ENCODE measurements at regions not wholly inside any gene's neighbourhood (a gene's known extent, or its start where the extent isn't known, plus 50 kb on each side); places are given as distances from the start of the nearest gene placed in this dataset.

DNA sequence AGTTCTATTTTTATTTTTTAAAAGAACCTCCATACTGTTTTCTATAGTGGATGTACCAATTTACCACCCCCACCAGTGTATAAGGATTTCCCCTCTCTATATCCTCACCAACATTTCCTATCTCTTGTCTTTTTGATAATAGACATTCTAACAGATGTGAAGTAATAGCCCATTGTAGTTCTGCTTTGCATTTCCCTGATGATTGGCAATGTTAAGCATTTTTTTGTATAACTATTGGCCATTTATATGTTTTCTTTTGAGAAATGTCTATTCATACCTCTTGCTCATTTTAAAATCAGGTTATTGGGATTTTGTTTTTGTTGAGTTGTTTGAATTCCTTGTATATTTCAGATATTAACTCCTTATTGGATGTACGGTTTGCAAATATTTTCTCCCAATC lies 251.1 kb upstream of the HTR2C start:
- no peak for DNase-seq

DNA sequence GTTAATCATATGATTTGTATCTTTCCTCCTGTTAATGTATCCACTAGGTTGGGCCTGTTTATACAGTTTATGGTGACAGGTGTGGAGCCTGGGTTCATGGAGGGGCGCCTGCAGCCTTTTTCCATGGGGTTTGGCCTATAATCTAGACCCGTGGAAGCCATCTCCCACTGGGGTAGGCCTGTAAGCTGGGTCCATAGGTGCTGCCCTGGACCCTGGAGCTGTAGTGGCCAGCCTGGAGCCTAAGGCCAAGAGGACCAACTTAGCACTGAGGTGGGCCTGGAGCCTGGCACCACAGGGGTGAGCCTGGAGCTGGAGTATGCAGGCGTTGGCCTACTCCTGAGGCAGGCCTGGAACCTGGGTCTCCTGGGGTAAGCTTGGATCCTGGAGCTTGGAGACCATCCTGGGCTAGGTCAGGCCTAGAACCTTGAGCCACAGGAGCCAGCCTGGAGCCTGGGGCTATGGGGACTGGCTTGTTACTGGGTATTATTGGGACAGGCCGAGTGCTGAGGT lies 249.4 kb upstream of the HTR2C start:
- no peak for DNase-seq

- DNase-seq: no peak
These were observed 245.0 kb upstream of the HTR2C start for GRCh38 chrX:114338870-114339269.

DNA sequence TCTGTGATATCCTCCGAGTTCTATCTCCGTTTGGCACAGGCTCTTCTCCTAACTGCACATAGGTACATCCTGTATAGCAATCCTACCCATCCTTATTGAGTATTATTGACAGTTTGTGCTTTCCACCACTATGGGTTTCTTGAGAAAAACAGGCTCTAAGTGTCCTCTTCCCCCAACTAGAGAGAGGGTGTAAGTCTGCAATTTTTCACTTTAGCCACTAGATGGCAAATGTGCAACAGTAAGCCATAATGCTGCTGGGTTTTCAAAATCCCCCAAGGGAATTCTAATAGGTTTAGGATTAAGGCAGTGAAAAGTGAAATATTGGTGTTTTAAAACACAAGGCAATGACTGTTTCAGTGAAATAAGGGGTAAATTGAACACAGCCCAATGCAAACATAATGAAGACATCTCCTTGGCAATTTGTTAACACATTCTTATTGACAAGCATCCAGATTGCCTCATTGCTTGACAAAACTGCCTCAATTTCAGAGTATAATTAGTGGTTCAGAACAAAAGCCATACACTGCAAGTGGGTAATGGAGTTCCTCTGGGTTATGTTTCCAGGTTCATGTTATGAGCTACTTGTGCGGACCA lies 239.0 kb upstream of the HTR2C start:
- peak; percentile 25 for DNase-seq

DNA sequence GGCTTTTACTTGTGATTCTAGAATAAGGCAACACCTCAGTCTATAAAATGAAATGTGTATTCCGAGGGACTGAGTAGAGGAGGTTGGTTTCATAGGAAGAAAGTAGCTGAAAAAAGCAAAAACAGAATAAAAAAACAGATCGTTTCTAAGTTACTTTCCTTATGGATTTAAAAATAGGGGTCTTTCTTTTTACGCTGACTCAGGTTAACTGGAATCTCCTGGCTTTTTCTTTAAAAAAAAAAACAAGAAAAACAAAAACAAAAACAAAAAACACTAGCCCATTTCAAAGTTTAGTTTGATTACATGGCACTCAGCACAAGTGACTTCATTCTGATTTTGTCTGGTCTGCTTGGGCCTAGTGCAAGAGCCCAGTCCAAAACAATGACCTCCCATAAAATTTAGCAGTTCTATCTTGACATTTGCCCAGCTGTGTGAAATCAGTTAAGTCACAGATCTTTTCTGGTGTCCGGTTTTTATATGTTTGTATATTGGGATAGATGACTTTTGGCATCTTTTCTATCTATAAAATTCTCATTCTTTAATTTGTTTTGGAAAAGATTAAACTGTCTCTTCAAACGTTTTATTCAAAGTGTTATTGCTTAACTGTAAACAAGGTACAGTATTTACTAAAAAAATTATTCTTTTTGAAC lies 222.7 kb upstream of the HTR2C start:
- no peak for DNase-seq

- no peak for DNase-seq
These were observed 220.5 kb upstream of the HTR2C start for GRCh38 chrX:114363346-114363745.

GRCh38 chrX:114365065-114365834 lies 218.6 kb upstream of the HTR2C start:
- no peak for DNase-seq

DNA sequence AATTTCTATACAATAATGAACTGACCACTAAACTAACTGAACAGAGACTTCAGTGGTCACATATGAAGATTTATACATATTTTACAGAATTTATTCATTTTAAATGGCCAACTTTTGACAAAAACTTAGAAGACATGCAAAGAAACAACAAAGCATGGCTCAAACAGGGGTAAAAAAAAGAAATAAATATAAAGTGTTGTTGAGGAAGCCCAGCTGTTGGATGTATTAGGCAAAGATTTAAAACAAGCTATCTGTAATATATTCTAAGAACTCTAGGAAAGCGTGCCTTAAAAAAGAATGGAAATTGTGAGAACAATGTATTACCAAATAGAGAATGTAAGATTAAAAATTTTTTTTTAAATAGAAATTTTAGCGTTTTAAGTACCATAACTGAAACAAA lies 210.9 kb upstream of the HTR2C start:
- DNase-seq: no peak

DNA sequence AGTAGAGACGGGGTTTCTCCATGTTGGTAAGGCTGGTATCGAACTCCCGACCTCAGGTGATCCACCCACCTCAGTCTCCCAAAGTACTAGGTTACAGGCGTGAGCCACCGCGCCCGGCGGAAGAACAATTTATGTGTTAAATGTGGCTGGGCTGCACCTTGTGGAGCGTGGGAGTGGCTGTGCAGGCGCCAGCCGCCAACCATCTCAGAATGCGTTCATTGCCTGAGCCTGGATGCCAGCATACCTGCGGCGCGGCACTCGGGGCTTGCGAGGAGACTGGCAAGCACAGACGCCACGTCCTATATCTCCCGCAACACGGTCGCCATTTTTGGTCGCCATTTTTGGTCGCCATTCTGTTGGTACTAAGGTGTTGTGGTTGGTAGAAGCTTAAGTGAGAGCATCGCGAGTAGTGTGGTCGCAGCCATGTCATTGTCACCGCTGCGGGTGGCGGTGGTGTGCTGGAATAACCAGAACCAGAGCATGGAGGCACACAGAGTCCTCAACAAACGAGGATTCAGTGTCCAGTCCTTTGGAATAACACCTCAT lies 193.6 kb upstream of the HTR2C start:
- no peak for DNase-seq
